ENCODE measurements at regions not wholly inside any gene's neighbourhood (a gene's known extent, or its start where the extent isn't known, plus 50 kb on each side); places are given as distances from the start of the nearest gene placed in this dataset.
"Not testable (repeated sequence)": the region's sequence is repeated elsewhere in the genome, so short reads cannot be mapped to it uniquely, and the experiment has no call there.

- no peaks in the 10 kb centered on the region for H3K4me1 ChIP-seq (ENCODE audit: insufficient read depth)
- WGBS: 29% methylated on average over 4 of the region's 4 CpGs
- no peak overlapping the region for H3K27ac ChIP-seq (ENCODE audit: low read depth)
- DNase-seq (ENCODE audit: extremely low spot score): no peak
- no peak overlapping the region for H3K4me3 ChIP-seq (ENCODE audit: low read depth, low read length)
- H3K36me3 ChIP-seq (ENCODE audit: insufficient read depth): no peaks in the 10 kb centered on the region
These were observed 578.1 kb downstream of the PIK3C3 start for GRCh38 chr18:42533009-42533575.

GRCh38 chr18:42533616-42534015, 578.6 kb downstream of the PIK3C3 start:
- Histone ChIP-seq H3K4me3 (ENCODE audit: low read depth, low read length) (no peak overlapping the region), H3K36me3 (ENCODE audit: insufficient read depth) (no peaks in the 10 kb centered on the region), H3K27ac (ENCODE audit: low read depth) (no peak overlapping the region), H3K4me1 (ENCODE audit: insufficient read depth) (no peaks in the 10 kb centered on the region)
- DNase-seq (ENCODE audit: extremely low spot score): no peak
- 38% methylated on average over 8 of the region's 8 CpGs for WGBS

- H3K36me3 ChIP-seq (ENCODE audit: insufficient read depth): no peaks in the 10 kb centered on the region
- H3K4me3 ChIP-seq (ENCODE audit: low read depth, low read length): no peak overlapping the region
- H3K27ac ChIP-seq (ENCODE audit: low read depth): no peak overlapping the region
- no peak for DNase-seq (ENCODE audit: extremely low spot score)
- WGBS: 58% methylated on average over 1 of the region's 1 CpG
- no peaks in the 10 kb centered on the region for H3K4me1 ChIP-seq (ENCODE audit: insufficient read depth)
These were observed 579.3 kb downstream of the PIK3C3 start for GRCh38 chr18:42534313-42534712.

- Histone ChIP-seq H3K27ac (ENCODE audit: low read depth) (no peak overlapping the region), H3K36me3 (ENCODE audit: insufficient read depth) (no peaks in the 10 kb centered on the region), H3K4me3 (ENCODE audit: low read depth, low read length) (no peak overlapping the region), H3K4me1 (ENCODE audit: insufficient read depth) (no peaks in the 10 kb centered on the region)
- DNase-seq (ENCODE audit: extremely low spot score): no peak
- 80% methylated on average over 1 of the region's 1 CpG for WGBS
These were observed 579.0 kb downstream of the RIT2 start for GRCh38 chr18:42536442-42536841.

GRCh38 chr18:42537291-42537690, 578.2 kb downstream of the RIT2 start:
- no peak for DNase-seq (ENCODE audit: extremely low spot score)
- no peak overlapping the region for H3K4me3 ChIP-seq (ENCODE audit: low read depth, low read length)
- no peaks in the 10 kb centered on the region for H3K4me1 ChIP-seq (ENCODE audit: insufficient read depth)
- H3K27ac ChIP-seq (ENCODE audit: low read depth): no peak overlapping the region
- no peaks in the 10 kb centered on the region for H3K36me3 ChIP-seq (ENCODE audit: insufficient read depth)
- WGBS: 66% methylated on average over 2 of the region's 2 CpGs

GRCh38 chr18:42544901-42545300, 570.6 kb downstream of the RIT2 start:
- Histone ChIP-seq H3K4me1 (ENCODE audit: insufficient read depth) (no peaks in the 10 kb centered on the region), H3K36me3 (ENCODE audit: insufficient read depth) (no peaks in the 10 kb centered on the region), H3K4me3 (ENCODE audit: low read depth, low read length) (no peak overlapping the region), H3K27ac (ENCODE audit: low read depth) (no peak overlapping the region)
- no peak for DNase-seq (ENCODE audit: extremely low spot score)
- WGBS: 81% methylated on average over 1 of the region's 1 CpG

- H3K4me3 ChIP-seq (ENCODE audit: low read depth, low read length): no peak overlapping the region
- no peaks in the 10 kb centered on the region for H3K4me1 ChIP-seq (ENCODE audit: insufficient read depth)
- WGBS: 79% methylated on average over 5 of the region's 5 CpGs
- no peak for DNase-seq (ENCODE audit: extremely low spot score)
- H3K27ac ChIP-seq (ENCODE audit: low read depth): no peak overlapping the region
- no peaks in the 10 kb centered on the region for H3K36me3 ChIP-seq (ENCODE audit: insufficient read depth)
These were observed 569.7 kb downstream of the RIT2 start for GRCh38 chr18:42545825-42546224.

GRCh38 chr18:42548493-42548892, 567.0 kb downstream of the RIT2 start:
- H3K27ac ChIP-seq (ENCODE audit: low read depth): no peak overlapping the region
- 83% methylated on average over 1 of the region's 1 CpG for WGBS
- H3K4me1 ChIP-seq (ENCODE audit: insufficient read depth): no peaks in the 10 kb centered on the region
- no peaks in the 10 kb centered on the region for H3K36me3 ChIP-seq (ENCODE audit: insufficient read depth)
- DNase-seq (ENCODE audit: extremely low spot score): no peak
- no peak overlapping the region for H3K4me3 ChIP-seq (ENCODE audit: low read depth, low read length)

GRCh38 chr18:42549596-42549995, 565.9 kb downstream of the RIT2 start:
- Histone ChIP-seq H3K4me3 (ENCODE audit: low read depth, low read length) (no peak overlapping the region), H3K27ac (ENCODE audit: low read depth) (no peak overlapping the region), H3K36me3 (ENCODE audit: insufficient read depth) (no peaks in the 10 kb centered on the region), H3K4me1 (ENCODE audit: insufficient read depth) (no peaks in the 10 kb centered on the region)
- 95% methylated on average over 3 of the region's 3 CpGs for WGBS
- DNase-seq (ENCODE audit: extremely low spot score): no peak

- H3K4me1 ChIP-seq (ENCODE audit: insufficient read depth): not testable (repeated sequence)
These were observed 562.9 kb downstream of the RIT2 start for GRCh38 chr18:42552559-42552958.

GRCh38 chr18:42559069-42559690, 556.3 kb downstream of the RIT2 start:
- no peaks in the 10 kb centered on the region for H3K4me1 ChIP-seq (ENCODE audit: insufficient read depth)
- no peak overlapping the region for H3K27ac ChIP-seq (ENCODE audit: low read depth)
- WGBS: 61% methylated on average over 2 of the region's 2 CpGs
- no peaks in the 10 kb centered on the region for H3K36me3 ChIP-seq (ENCODE audit: insufficient read depth)
- no peak for DNase-seq (ENCODE audit: extremely low spot score)
- no peak overlapping the region for H3K4me3 ChIP-seq (ENCODE audit: low read depth, low read length)

More at GRCh38 chr18:42552559-42552958, 562.9 kb downstream of the RIT2 start:
- WGBS: 74% methylated on average over 4 of the region's 4 CpGs
- H3K27ac ChIP-seq (ENCODE audit: low read depth); H3K4me3 ChIP-seq (ENCODE audit: low read depth, low read length); DNase-seq (ENCODE audit: extremely low spot score); H3K36me3 ChIP-seq (ENCODE audit: insufficient read depth): not testable (repeated sequence)

GRCh38 chr18:42561521-42561920, 554.0 kb downstream of the RIT2 start:
- Histone ChIP-seq H3K36me3 (ENCODE audit: insufficient read depth) (no peaks in the 10 kb centered on the region), H3K4me1 (ENCODE audit: insufficient read depth) (no peaks in the 10 kb centered on the region), H3K4me3 (ENCODE audit: low read depth, low read length) (no peak overlapping the region), H3K27ac (ENCODE audit: low read depth) (no peak overlapping the region)
- 74% methylated on average over 1 of the region's 1 CpG for WGBS
- DNase-seq (ENCODE audit: extremely low spot score): no peak

- Histone ChIP-seq H3K27ac (ENCODE audit: low read depth) (no peak overlapping the region), H3K4me3 (ENCODE audit: low read depth, low read length) (no peak overlapping the region), H3K36me3 (ENCODE audit: insufficient read depth) (no peaks in the 10 kb centered on the region), H3K4me1 (ENCODE audit: insufficient read depth) (no peaks in the 10 kb centered on the region)
- no peak for DNase-seq (ENCODE audit: extremely low spot score)
- 76% methylated on average over 3 of the region's 3 CpGs for WGBS
These were observed 551.5 kb downstream of the RIT2 start for GRCh38 chr18:42563995-42564394.

GRCh38 chr18:42564761-42565160, 550.7 kb downstream of the RIT2 start:
- DNase-seq (ENCODE audit: extremely low spot score): no peak
- H3K4me1 ChIP-seq (ENCODE audit: insufficient read depth): no peaks in the 10 kb centered on the region
- no peak overlapping the region for H3K4me3 ChIP-seq (ENCODE audit: low read depth, low read length)
- WGBS: 88% methylated on average over 1 of the region's 1 CpG
- H3K27ac ChIP-seq (ENCODE audit: low read depth): no peak overlapping the region
- H3K36me3 ChIP-seq (ENCODE audit: insufficient read depth): no peaks in the 10 kb centered on the region

Measured in urinary bladder (tissue), 3 donors.